Heart left ventricle (tissue), 16 donors: ENCODE measurements at regions not wholly inside any gene's neighbourhood (a gene's known extent, or its start where the extent isn't known, plus 50 kb on each side); places are given as distances from the start of the nearest gene placed in this dataset.
A peak's percentile ranks its signal among the peaks of the same experiment; 100 is the strongest.
"Not testable (repeated sequence)": the region's sequence is repeated elsewhere in the genome, so short reads cannot be mapped to it uniquely, and the experiment has no call there.

Source experiments
- ATAC-seq, 4 donors: fragments of 200-7000 bp; cut with Tn5 transposase; one replicate each; pipeline ENCODE4 v1.9.1; 2020 to 2022; ENCODE audit warnings: moderate library complexity in 4 of 4, mild to moderate bottlenecking in 3 of 4, moderate number of reproducible peaks in 1 of 4
- DNase-seq, 5 donors: peaks; one replicate each; pipeline ENCODE4 v3.0.0-alpha.2; 2020
- H3K27ac ChIP-seq, 12 donors: fragments of 200-600 bp; sonication (generic) in 4 of 12; one replicate each; pipeline versions ENCODE4 v1.5.0 to v1.8.0; 2016 to 2022; ENCODE audit warnings: mild to moderate bottlenecking in 2 of 12
- H3K27me3 ChIP-seq, 9 donors: fragments of 200-600 bp; sonication (generic) in 2 of 9; one replicate each; pipeline versions ENCODE4 v1.5.1 to v1.8.0; 2016 to 2022; ENCODE audit warnings: mild to moderate bottlenecking in 3 of 9
- H3K36me3 ChIP-seq, 9 donors: fragments of 200-600 bp; sonication (generic) in 2 of 9; one replicate each; pipeline versions ENCODE4 v1.5.0 to v1.8.0; 2018 to 2022; ENCODE audit warnings: mild to moderate bottlenecking in 2 of 9
- H3K4me1 ChIP-seq, 12 donors: fragments of 200-600 bp; sonication (generic) in 4 of 12; one replicate each; pipeline versions ENCODE4 v1.5.0 to v1.8.0; 2016 to 2022; ENCODE audit warnings: mild to moderate bottlenecking in 3 of 12
- H3K4me3 ChIP-seq, 12 donors: fragments of 200-600 bp; sonication (generic) in 4 of 12; one replicate each; pipeline versions ENCODE4 v1.5.0 to v1.8.0; 2017 to 2022; ENCODE audit warnings: mild to moderate bottlenecking in 9 of 12, moderate library complexity in 4 of 12
- H3K9me3 ChIP-seq, 12 donors: fragments of 200-600 bp; sonication (generic) in 4 of 12; one replicate each; pipeline versions ENCODE4 v1.5.0 to v1.8.0; 2016 to 2022; ENCODE audit warnings: mild to moderate bottlenecking in 1 of 12
- POLR2A ChIP-seq, 2 donors: fragments of 450-650 bp; IDR thresholded peaks; one replicate each; pipeline ENCODE4 v1.6.1; 2017; ENCODE audit warnings: antibody characterized with exemption in 2 of 2, mild to moderate bottlenecking in 2 of 2, moderate library complexity in 2 of 2
- WGBS, 4 donors: extraction: QIAGEN DNeasy Blood & Tissue Kit in 2 of 4; methylation state at CpG; one replicate each; pipeline versions ENCODE4 v1.1.5 to v1.1.7; 2013 to 2018; 5-methylcytosine and 5-hydroxymethylcytosine counted together
- intact Hi-C, 10 donors: fragments of 100-400 bp; cut with DNase I; formaldehyde crosslinking; loops; one replicate each; pipeline versions ENCODE4 v1.11.1 to v1.14.2; 2022
- TF ChIP-seq, protein P1 (sequence below), 12 donors: fragments of 200-600 bp; sonication (generic) in 4 of 12; IDR thresholded peaks; one replicate each; pipeline versions ENCODE4 v1.5.0 to v1.8.0; 2018 to 2022; ENCODE audit warnings: antibody characterized with exemption in 12 of 12, mild to moderate bottlenecking in 5 of 12
- donor health status: ischemic (EF 13 %, LVEDD 7.1; RV severe dilation, severe dysfunction).
- donor health status: healthy with polysubstance abuse.
- donor health status: DM: no; HTN: yes; CAD: no.
- donor health status: DM: no; HTN: no; CAD: no.
- donor health status: ischemic (EF 25% LVEDD 6.9; RV normal size, moderate dysfunction).
- donor health status: ischemic (EF 25% LVEDD 5.7; RV mildly dilated, moderate dysfunction).
- donor health status: healthy.
- donor health status: DM: yes; HTN: yes; CAD: no.
- donor health status: ischemic (EF 35%, LVEDD 5.7; RV mildly dilated, moderate dysfunction).
- donor health status: nonischemic (EF 11% LVEDD 7.7; RV severe dilation, severe dysfunction).
- donor health status: DM: yes; HTN: yes; CAD: no.
- donor health status: PGD.
- donor health status: ischemic (EF 29% LVEDD 5.4; RV normal size, mild dysfunction).
- donor health status: nonischemic (EF 23%, LVEDD 6.1; RV moderate dilation, normal function).

DNA sequence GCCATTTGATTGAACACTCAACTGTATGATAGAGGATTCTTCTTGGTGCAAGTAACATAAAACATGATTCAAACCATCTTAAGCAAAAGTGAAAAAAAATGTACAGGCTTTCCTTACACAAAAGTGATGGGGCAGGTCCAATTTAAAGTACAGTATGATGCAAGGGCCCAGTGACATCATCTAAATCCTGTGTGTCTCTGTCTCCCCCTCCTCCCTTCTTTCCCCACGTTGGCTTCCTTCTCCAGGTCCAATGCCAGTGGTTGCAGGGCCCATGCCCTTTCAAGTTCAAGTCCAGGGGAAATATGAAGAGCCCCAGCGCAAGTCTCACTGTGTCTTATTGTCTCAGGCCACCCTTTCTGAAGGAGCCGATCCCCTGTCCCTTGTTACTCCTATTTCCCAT is 332.3 kb downstream of the SHQ1 start:
- DNase-seq (no peak), ATAC-seq (no peak)
- H3K9me3 ChIP-seq: no peaks in the 10 kb centered on the region
- no peak overlapping the region for H3K4me3 ChIP-seq
- TF ChIP-seq POLR2A (IDR thresholded peaks at IDR 0.05): no peak
- TF ChIP-seq, protein P1, sequence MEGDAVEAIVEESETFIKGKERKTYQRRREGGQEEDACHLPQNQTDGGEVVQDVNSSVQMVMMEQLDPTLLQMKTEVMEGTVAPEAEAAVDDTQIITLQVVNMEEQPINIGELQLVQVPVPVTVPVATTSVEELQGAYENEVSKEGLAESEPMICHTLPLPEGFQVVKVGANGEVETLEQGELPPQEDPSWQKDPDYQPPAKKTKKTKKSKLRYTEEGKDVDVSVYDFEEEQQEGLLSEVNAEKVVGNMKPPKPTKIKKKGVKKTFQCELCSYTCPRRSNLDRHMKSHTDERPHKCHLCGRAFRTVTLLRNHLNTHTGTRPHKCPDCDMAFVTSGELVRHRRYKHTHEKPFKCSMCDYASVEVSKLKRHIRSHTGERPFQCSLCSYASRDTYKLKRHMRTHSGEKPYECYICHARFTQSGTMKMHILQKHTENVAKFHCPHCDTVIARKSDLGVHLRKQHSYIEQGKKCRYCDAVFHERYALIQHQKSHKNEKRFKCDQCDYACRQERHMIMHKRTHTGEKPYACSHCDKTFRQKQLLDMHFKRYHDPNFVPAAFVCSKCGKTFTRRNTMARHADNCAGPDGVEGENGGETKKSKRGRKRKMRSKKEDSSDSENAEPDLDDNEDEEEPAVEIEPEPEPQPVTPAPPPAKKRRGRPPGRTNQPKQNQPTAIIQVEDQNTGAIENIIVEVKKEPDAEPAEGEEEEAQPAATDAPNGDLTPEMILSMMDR (IDR thresholded peaks at IDR 0.05): no peak
- H3K27ac ChIP-seq: no peak overlapping the region
- intact Hi-C loops: no loop called here
- peaks cover 0 to 9% (median 0%) of the 10 kb centered on the region in 12 donors for H3K4me1 ChIP-seq
- 81 to 90% (median 87%) methylated on average over 3 of the region's 3 CpGs for WGBS, 4 donors
- no peaks in the 10 kb centered on the region for H3K36me3 ChIP-seq
- H3K27me3 ChIP-seq: no peaks in the 10 kb centered on the region

DNA sequence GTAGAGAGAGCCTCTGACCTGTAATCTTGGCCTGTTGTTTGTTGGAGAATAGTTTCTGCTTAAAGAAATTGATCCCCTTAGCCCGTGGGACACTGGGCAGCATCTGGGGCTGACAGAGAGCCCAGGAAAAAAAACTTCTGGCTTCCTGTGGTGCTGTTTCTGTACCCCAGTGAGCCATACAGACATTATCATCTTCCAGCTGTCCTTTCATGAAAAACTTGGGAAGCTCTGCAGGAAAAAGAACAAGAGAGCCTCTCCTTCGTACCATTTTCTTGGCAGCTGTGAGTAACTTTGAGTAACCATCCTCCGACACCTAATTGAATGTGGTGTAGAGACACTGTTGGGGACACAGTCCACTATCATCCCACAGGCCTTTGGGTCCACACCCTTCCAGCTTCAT is 333.0 kb downstream of the SHQ1 start:
- Histone ChIP-seq H3K27ac (no peak overlapping the region), H3K4me1 (peaks cover 0 to 6% (median 0%) of the 10 kb centered on the region in 12 donors), H3K36me3 (no peaks in the 10 kb centered on the region), H3K27me3 (no peaks in the 10 kb centered on the region), H3K4me3 (no peak overlapping the region), H3K9me3 (no peaks in the 10 kb centered on the region)
- ATAC-seq (no peak), DNase-seq (no peak)
- 56 to 78% (median 74%) methylated on average over 3 of the region's 3 CpGs for WGBS, 4 donors
- intact Hi-C loops: no loop called here
- TF ChIP-seq POLR2A (IDR thresholded peaks at IDR 0.05): no peak
- TF ChIP-seq, protein P1 (IDR thresholded peaks at IDR 0.05): no peak

DNA sequence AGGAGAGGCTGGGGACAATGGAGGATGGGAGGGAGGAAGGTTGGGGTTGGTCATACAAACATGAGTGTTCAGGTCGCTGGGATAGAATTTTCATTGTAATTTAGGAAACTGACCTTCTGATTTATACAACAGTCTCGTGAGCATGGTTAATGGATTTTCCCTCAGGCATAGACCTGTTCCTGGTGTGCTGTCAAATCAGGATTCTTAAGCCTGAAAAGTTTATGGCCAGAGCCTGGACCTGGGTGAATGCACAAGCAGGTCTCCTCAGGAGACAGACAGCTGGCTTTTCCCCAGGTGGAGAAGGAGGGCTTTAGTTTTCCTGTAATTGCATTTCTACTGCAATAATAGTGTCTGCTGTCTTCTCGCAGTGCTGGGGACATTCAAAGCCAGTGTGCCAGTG is 338.0 kb downstream of the SHQ1 start:
- 70 to 84% (median 81%) methylated on average over 3 of the region's 3 CpGs for WGBS, 4 donors

DNA sequence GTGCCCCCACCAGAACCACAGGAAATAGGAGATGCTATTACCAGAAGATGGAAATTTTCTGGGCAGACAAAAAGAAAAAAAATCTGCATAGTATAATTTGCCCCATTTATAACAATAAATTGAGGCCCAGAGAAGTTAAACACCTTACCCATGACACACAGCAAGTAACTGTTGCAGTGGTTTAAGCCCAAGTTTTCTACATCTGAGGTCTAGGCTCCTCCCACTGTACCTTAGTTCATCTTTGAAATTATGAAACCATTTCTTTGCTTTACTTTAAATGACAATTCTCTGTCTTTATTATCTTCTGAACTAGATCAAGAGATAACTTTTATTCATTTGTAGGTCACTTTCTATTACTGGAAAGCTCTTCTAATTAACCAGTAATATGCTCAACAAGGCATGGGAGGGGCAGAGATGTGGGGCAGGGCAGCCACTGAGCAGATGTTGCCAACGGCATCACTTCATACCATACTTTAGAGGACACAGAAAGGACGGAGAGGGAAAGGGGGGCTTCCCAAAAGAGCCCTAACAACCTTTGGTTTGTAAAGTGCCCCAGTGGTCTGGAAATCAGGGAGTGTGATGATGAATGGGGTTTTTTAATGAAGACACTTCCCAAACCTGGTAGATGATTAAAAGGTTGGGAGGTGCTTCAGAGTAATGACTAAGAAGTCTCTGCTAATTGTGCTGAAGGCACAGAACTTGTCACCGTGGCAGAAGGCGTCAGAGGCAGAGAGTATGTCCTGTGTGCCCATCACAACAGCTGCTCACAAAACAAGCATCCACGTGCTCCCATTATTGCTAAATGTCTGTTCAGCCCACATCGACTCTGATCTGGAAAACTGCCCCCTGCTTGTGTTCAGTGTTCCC is 342.5 kb downstream of the SHQ1 start:
- TF ChIP-seq, protein P1 (IDR thresholded peaks at IDR 0.05): no peak
- no peak for TF ChIP-seq POLR2A (IDR thresholded peaks at IDR 0.05)
- DNase-seq (no peak), ATAC-seq (no peak)
- Histone ChIP-seq H3K9me3 (no peaks in the 10 kb centered on the region), H3K4me1 (no peaks in the 10 kb centered on the region), H3K27me3 (no peaks in the 10 kb centered on the region), H3K36me3 (no peaks in the 10 kb centered on the region), H3K4me3 (no peak overlapping the region), H3K27ac (no peak overlapping the region)
- intact Hi-C loops: no loop called here
- 82 to 84% (median 84%) methylated on average over 6 of the region's 6 CpGs for WGBS, 4 donors

More for the DNA sequence above, 338.0 kb downstream of the SHQ1 start:
- no peaks in the 10 kb centered on the region for H3K27me3 ChIP-seq
- H3K9me3 ChIP-seq: no peaks in the 10 kb centered on the region
- H3K4me3 ChIP-seq: no peak overlapping the region
- H3K4me1 ChIP-seq: no peaks in the 10 kb centered on the region
- no peak for ATAC-seq
- intact Hi-C loops: no loop called here
- TF ChIP-seq, protein P1 (IDR thresholded peaks at IDR 0.05): no peak
- TF ChIP-seq POLR2A (IDR thresholded peaks at IDR 0.05): no peak
- H3K36me3 ChIP-seq: no peaks in the 10 kb centered on the region
- no peak for DNase-seq
- H3K27ac ChIP-seq: no peak overlapping the region

DNA sequence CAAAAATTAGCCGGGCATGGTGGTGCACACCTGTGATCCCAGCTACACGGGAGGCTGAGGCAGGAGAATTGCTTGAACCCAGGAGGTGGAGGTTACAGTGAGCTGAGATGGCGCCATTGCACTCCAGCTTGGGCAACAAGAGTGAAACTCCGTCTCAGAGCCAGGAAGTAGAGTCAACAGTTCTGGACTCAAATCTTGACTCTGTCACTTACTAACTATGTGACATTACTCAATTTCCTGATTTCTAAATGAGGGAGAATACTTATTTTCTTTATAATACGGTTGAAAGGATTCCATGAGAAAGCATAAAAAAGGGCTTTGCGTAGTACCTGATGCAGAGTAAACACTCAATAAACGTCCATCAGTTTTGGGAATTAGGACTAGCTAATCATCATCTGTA is 350.7 kb downstream of the SHQ1 start:
- WGBS, 4 donors: 83 to 90% (median 88%) methylated on average over 7 of the region's 7 CpGs
- H3K27me3 ChIP-seq, ATAC-seq, DNase-seq, H3K36me3 ChIP-seq, H3K4me3 ChIP-seq, intact Hi-C loops: not testable (repeated sequence)
- Histone ChIP-seq H3K9me3 (peaks cover 0 to 24% (median 0%) of the 10 kb centered on the region in 12 donors), H3K4me1 (peaks cover 0 to 20% (median 0%) of the 10 kb centered on the region in 12 donors), H3K27ac (peak overlapping the region in 1 of 12 donors; percentile 58)
